NCI-H510A treated with DMSO at 0.1 percent for 48 hours (cell line): ENCODE measurements at regions not wholly inside any gene's neighbourhood (a gene's known extent, or its start where the extent isn't known, plus 50 kb on each side); places are given as distances from the start of the nearest gene placed in this dataset.

Experiments
- DNase-seq: peaks from one replicate; lab custom pipeline; 2025; lab: John Stamatoyannopoulos, UW

DNA sequence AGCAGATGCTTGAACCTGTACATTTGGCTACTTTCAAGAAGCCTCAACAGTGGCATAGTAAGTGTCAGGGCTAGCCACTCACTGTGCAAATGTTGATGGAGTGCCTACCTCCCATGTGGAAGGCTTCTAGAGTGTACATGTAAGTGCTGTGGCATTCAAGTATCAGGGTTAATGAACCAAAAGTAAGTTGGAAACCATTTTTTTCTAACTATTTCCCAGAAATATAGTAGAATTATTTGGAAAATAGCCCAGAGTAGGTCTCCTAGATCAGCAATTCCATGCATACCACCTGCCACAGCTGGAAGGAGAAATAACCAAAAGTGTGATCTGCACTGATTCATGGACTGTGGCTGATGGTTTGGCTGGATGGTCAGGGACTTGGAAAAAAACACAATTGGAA lies 53.3 kb downstream of the FOXD1 start:
- no peak for DNase-seq

DNA sequence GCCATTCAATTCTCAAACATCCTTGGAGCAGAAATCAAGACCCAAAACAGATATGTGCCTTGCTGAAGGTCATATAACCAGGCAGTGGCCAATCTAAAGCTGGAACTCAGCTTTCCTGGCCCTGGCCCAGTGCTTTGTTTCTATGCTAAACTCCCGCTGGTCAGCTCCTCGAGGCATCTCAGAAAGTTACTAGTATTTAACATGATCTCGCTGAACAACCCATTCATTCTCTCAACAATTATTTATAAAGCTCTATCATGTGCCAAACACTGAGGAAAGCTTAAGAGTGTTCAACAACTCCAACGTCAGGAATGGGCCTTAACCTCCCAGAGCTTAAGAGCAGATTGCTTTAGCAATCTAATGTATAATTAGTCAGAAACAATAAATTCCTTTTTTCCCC lies 54.0 kb downstream of the FOXD1 start:
- DNase-seq = no peak

- no peak for DNase-seq
These were observed 54.7 kb downstream of the FOXD1 start for GRCh38 chr5:73393611-73394489.

DNA sequence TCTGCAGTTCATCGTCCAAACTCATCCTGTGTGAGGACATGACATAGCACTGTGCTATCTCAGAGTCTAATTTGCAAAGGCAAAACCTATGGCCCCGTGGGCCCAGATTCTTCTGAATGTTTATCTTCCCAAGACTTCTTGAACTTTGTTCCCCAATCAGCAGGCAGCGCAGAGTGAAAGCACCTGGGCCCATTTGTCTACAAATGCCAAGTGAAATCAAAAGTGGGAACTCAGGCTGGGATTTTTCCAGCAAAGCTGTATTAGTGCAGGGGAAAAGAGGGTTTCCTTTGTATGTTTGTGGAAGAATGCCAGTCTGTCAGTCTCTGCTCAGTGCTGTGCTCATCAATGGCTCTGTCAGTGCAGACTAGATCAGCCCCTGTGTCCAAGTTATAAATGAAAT lies 55.8 kb downstream of the FOXD1 start:
- no peak for DNase-seq

- DNase-seq = no peak
These were observed 57.1 kb downstream of the FOXD1 start for GRCh38 chr5:73391441-73391881.

DNA sequence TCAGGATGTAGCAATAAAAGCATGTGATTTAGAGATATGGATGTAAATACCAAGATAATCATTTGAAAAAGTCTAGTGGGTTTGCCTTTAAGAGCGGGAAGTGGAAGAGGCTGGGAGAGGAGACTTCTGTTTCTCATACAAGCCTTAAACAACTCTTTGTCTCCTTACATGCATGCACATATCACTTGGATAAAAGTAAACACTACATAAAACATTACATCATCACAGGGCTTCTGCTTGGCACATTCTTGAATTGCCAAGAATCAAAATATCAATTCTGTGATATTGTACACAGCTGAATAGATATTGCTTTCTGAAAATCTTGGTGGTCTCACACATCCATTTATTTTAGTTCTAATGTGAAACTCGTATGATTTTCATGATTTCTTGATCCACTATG lies 57.6 kb downstream of the FOXD1 start:
- no peak for DNase-seq

DNA sequence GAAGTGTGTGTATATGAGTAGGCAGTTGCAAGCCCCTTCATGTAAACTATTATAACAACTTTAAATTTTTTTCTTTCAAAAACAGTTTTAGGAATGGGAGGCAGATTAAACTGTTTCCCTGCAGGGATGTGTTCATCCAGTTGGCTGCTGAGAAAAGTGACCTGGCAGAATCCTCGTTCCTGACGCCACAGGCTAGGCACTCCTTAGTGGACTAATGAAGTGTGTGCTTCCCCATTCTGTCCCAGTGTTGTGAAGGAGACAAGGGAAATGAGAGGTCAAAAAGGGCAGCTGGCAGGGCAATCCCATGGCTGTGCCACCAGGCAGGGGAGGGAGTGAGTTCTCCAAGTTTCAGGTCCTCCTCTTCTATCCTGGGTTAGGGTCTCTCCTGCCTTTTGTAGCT lies 59.8 kb downstream of the FOXD1 start:
- no peak for DNase-seq

DNA sequence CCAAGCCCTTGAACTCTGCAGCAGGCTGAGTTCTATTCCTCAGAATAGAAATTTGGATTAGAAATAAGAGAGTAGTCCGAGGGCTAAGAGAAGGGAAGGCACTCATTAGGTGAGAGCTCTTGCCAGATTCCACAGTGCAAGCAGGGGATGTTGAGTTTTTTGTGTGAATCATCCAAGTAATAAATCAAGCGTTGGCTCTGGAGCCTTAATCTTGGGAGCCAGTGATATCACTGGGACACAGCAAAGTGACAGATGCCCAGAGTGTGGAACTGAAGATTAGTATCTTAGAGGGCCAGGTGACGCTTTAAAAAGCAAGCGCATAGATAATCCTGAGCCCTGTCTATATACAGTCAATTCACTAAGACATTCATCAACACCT lies 60.3 kb downstream of the FOXD1 start:
- DNase-seq = peak; percentile 16

DNA sequence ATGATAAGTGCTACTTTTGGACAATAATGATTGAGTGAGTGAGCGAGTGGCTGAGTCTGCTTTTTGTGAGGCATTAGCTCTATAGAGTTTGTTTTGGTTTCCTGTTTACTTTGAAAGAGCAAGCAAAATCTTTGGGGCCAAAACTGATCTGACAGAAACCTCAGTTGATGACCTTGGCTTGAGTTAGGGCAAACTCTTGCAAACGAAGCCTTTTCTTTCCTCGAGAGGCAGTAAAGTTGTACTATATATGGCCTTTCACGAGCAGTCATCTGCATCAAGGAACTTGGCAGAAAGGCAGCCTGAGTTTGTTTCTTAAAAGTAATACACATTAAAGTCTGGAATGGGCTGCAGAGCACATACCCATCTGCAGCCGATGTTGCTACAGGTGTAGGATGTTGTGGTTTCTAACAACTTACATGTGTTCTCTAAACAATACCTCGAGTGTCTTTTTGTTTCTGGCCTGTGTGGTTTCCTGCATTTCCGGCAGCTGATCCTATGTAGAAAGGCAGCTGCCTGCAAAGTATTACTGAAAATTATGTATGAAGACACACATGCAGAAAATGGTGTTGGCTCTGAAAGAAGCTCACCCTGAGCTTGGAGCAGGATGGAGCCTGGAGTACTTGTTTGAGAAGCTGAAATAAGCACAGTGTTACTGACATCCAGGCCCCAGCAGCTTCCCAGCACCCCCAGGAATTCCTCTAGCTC lies 60.8 kb downstream of the FOXD1 start:
- DNase-seq = peak; percentile 30

DNA sequence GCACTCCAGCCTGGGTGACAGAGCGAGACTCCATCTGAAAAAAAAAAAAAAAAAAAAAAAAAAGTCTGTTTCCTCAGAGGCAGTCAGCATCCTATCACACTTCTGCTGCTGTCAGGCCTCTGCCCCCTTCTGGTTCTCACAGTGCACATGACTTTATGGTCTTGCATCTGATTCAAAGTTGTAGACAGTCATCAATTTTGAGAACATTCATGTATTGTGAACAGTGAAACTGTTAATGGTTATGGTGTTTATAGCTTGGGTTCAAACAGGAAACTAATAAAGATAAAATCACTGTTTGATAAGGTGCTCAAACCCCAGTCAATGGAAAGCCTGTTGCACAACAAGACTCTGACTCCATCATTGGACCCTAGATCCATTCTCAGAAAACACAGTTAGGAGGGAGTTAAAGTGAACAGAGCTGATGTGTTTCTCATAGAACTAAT lies 61.4 kb downstream of the FOXD1 start:
- no peak for DNase-seq

DNA sequence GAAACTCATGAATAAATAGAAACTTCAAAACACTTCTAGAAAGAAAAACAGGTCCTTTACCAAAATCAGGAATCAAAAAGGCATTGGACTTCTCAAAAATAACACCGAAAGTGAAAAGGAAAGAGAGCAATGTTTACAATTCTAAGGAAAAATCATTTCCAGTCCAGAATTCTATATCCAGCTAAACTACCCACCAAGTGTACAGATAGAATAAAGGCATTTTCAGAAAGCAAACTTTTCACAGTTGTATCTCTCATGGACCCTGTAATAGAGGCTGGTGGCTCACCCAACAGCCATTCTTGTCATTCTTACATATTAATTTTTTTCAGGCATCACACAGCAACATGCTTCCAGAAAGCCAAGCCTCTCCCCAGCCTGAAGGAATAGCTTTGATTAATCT lies 63.7 kb downstream of the FOXD1 start:
- DNase-seq = no peak

GRCh38 chr5:73382401-73382740 lies 66.2 kb downstream of the FOXD1 start:
- no peak for DNase-seq

DNA sequence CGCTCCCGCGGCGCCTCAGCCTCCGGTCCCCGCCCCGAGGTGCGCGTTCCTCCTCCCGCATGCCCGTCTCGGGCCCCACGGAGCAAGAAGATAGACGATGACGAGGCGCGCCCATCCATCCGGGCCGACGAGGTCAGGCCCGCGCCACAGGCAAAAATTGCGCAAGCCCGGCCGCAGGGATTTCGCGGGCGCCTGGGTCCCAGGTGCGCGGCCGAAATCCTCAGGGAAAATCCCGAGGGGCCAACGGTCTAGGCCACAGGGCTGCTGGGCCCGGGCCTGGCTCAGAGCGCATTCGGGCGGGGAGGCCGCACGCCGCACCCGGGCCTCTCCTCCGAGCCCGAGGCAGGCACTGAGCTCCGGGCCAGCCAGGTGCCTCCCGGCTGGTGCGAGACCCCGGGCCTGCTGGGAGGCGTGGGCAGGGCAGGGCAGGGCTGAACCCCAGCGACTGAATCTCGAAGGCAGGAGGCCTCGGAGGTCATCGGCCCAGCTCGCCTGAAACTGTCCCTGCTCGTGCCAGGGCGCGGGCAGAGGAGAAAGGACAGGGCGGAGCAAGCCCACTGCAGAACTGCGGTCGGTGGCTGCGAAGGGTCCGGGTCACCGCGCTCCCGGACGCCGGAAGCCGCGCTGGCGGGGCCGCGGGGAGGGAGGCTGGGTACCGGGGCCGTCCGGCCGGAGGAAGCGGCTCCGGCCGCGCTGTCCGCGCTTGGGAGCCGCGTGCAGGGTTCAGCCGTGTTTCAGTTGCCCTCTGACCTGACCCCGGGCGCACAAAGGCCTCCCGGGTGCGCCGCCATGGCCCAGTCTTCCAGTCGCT lies 66.8 kb downstream of the FOXD1 start:
- no peak for DNase-seq

GRCh38 chr5:73380710-73381589 lies 67.6 kb downstream of the FOXD1 start:
- no peak for DNase-seq

DNA sequence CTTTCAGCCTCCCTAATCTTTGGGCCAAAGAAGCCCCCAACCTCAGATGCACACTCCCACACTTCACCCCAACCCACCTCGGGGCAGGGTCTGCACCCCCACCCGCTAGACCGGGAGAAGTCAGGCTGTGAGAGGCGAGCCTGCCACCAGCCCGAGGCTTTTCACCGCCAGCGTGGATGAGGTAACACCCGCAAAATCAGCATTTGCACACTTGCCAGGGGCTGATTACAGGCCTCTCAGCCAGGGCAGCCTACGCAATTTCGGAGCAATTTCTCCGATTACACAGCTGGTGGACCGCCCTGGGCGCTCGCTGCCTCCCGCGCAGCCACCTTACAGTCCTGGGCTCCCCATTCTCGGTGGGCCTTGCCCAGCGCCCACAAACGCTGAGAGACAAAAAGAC lies 68.5 kb downstream of the FOXD1 start:
- no peak for DNase-seq

GRCh38 chr5:73379435-73379834 lies 69.1 kb downstream of the FOXD1 start:
- no peak for DNase-seq

DNA sequence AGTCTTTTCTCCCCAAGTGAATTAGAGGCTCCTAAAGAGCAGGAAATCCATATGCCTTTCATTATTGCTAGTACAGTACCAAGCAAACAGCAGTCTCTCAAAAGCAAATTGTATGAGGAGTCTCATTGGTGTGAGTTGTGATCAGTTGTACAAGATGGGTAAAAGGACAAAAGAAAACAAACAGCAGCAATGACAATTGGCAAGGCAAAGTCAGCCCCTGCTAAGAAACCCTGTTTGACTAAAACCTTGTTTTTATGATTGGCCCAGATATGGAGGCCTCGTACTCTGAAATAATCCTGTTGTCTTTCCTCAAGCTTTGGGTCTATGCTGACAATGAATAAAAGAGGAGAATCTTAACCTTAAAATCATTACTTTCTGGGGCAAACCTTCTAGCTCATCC lies 69.8 kb downstream of the FOXD1 start:
- DNase-seq = no peak

GRCh38 chr5:73378070-73378469 lies 70.5 kb downstream of the FOXD1 start:
- peak; percentile 14 for DNase-seq

DNA sequence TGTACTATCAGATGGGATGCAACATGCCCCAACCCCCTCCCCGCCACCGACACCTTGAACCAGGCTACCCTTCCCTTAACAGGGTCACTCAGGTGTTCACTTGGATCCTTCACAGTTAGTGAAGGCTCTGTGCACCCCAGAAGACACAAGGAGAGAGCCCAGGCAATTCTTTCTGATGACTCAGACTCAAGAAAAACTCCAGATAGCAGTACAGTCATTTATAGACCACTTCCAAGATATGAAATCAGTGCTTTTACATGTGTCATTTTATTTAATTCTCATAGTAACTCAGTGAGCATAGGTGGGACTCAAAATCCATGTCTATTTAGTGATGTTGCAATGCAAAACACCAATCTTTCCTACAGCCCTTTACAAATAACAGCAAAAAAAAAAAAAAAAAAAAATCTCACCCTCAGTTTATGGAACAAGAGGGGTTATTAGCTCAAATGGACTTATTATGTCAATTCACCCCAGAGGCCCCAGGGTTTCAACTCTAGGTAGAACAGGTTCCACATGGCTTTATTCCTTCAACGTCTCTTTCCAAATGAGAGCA lies 71.9 kb downstream of the FOXD1 start:
- no peak for DNase-seq

- DNase-seq = no peak
These were observed 72.6 kb downstream of the FOXD1 start for GRCh38 chr5:73375949-73376348.

DNA sequence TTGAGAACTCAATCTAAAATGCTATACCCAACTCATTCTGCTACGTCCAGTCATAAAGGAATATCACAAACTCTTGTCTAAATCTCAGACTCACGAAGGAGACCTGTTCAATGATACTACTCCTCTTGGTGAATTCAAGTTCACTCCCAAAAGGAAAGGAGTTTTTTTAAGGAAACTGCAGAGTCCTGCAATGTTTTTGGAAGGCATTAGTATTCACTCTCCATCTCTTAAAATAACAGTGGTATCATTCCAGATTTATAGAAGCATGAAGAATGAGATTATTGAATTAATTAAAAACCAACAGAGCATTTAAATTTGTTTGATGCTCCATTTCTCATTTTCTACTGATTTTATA lies 73.4 kb downstream of the FOXD1 start:
- DNase-seq = no peak
